ENCODE measurements at regions not wholly inside any gene's neighbourhood (a gene's known extent, or its start where the extent isn't known, plus 50 kb on each side); places are given as distances from the start of the nearest gene placed in this dataset.

GRCh38 chr16:9402293-9402860 lies 310.9 kb downstream of the HAPSTR1 start:
- TF ChIP-seq CTCF (IDR thresholded peaks at IDR 0.05) (no peak), POLR2A (IDR thresholded peaks at IDR 0.05) (no peak)
